IMR-90 (cell line): ENCODE measurements at regions not wholly inside any gene's neighbourhood (a gene's known extent, or its start where the extent isn't known, plus 50 kb on each side); places are given as distances from the start of the nearest gene placed in this dataset.

ENCODE experiments used
- ATAC-seq: fragments of 200-7000 bp; cut with Tn5 transposase; 2 replicates; pipeline ENCODE4 v1.9.1; 2020; ENCODE audit warnings: low read depth, mild to moderate bottlenecking, moderate library complexity
- BruUV-seq: library from RNA; stranded (reverse); fragments of 400-500 nt; replicated peaks from 2 replicates; lab custom pipeline; 2021; lab: Mats Ljungman, UMichigan
- CTCF ChIA-PET: fragments of 300-600 bp; formaldehyde crosslinking; extraction: SDS; loops from one replicate; lab custom pipeline; 2021; ENCODE audit warnings: antibody characterized with exemption; lab: Yijun Ruan, JAX
- POLR2A ChIA-PET: fragments of 300-600 bp; sonication (Branson Sonifier 250); formaldehyde crosslinking; loops from one replicate; lab custom pipeline; 2022; ENCODE audit warnings: antibody characterized with exemption; ENCODE audit not compliant: unreplicated experiment; lab: Charles Lee
- DNase-seq: peaks from one replicate; pipeline ENCODE4 v3.0.0; 2013
- H2AFZ ChIP-seq: replicated peaks from 2 replicates; pipeline ENCODE3; 2013; ENCODE audit warnings: low read length, mild to moderate bottlenecking; ENCODE audit not compliant: poor library complexity
- H2AK5ac ChIP-seq: 2 replicates; pipeline ENCODE4 v1.6.1; 2013; ENCODE audit warnings: low read depth, low read length, inconsistent platforms
- H2AK9ac ChIP-seq: replicated peaks from 2 replicates; pipeline ENCODE3; 2013; ENCODE audit warnings: mild to moderate bottlenecking, low read depth, low read length, moderate library complexity; ENCODE audit not compliant: poor library complexity
- H2BK120ac ChIP-seq: 2 replicates; pipeline ENCODE4 v1.6.1; 2013; ENCODE audit warnings: low read depth, low read length, inconsistent platforms
- H2BK15ac ChIP-seq: 3 replicates; pipeline ENCODE4 v1.6.1; 2013; ENCODE audit warnings: low read depth, low read length, inconsistent platforms
- H2BK20ac ChIP-seq: 2 replicates; pipeline ENCODE4 v1.6.1; 2013; ENCODE audit warnings: low read depth, mild to moderate bottlenecking, inconsistent platforms, low read length, moderate library complexity
- H2BK5ac ChIP-seq: 2 replicates; pipeline ENCODE4 v1.6.1; 2013; ENCODE audit warnings: mild to moderate bottlenecking, low read depth, low read length, inconsistent platforms; ENCODE audit not compliant: poor library complexity, severe bottlenecking
- H3K14ac ChIP-seq: replicated peaks from 2 replicates; pipeline ENCODE4 v1.6.1; 2013; ENCODE audit warnings: low read depth, low read length, inconsistent platforms
- H3K18ac ChIP-seq: 2 replicates; pipeline ENCODE4 v1.6.1; 2013; ENCODE audit warnings: low read depth, low read length, control low read depth
- H3K23ac ChIP-seq: 2 replicates; pipeline ENCODE4 v1.6.1; 2013; ENCODE audit warnings: low read depth, low read length, inconsistent platforms
- H3K27ac ChIP-seq: 2 replicates; pipeline ENCODE4 v1.5.1; 2013; ENCODE audit warnings: mild to moderate bottlenecking, control low read depth, low read length; ENCODE audit not compliant: insufficient read depth
- H3K27me3 ChIP-seq: 2 replicates; pipeline ENCODE4 v1.6.1; 2013; ENCODE audit warnings: low read length; ENCODE audit not compliant: control insufficient read depth, insufficient read depth
- H3K36me3 ChIP-seq: 2 replicates; pipeline ENCODE4 v1.6.1; 2013; ENCODE audit warnings: low read length, mixed read lengths; ENCODE audit not compliant: control insufficient read depth, insufficient read depth
- H3K4ac ChIP-seq: 2 replicates; pipeline ENCODE4 v1.6.1; 2013; ENCODE audit warnings: low read depth, low read length, inconsistent platforms
- H3K4me1 ChIP-seq: 2 replicates; pipeline ENCODE4 v1.6.1; 2013; ENCODE audit warnings: low read length, mixed read lengths; ENCODE audit not compliant: control insufficient read depth, insufficient read depth
- H3K4me2 ChIP-seq: 2 replicates; pipeline ENCODE4 v1.6.1; 2013; ENCODE audit warnings: low read depth, mild to moderate bottlenecking, control low read depth, low read length, moderate library complexity
- H3K4me3 ChIP-seq: 2 replicates; pipeline ENCODE4 v1.5.1; 2013; ENCODE audit warnings: low read depth, mild to moderate bottlenecking, control low read depth, low read length, moderate library complexity; ENCODE audit not compliant: insufficient read depth
- H3K56ac ChIP-seq: 2 replicates; pipeline ENCODE4 v1.6.1; 2013; ENCODE audit warnings: low read length, inconsistent platforms; ENCODE audit not compliant: insufficient read depth; ENCODE audit errors: extremely low read depth
- H3K79me1 ChIP-seq, 2 experiments: 2 replicates each; pipeline ENCODE4 v1.6.1; 2013; ENCODE audit warnings: low read length in 2 of 2, inconsistent platforms in 1 of 2, low read depth in 1 of 2
- H3K9ac ChIP-seq: 2 replicates; pipeline ENCODE4 v1.6.1; 2013; ENCODE audit warnings: low read depth, low read length, control low read depth
- H3K9me1 ChIP-seq: 2 replicates; pipeline ENCODE4 v1.6.1; 2013; ENCODE audit warnings: low read length, inconsistent platforms; ENCODE audit not compliant: insufficient read depth
- H3K9me3 ChIP-seq: 2 replicates; pipeline ENCODE4 v1.6.1; 2013; ENCODE audit warnings: low read length; ENCODE audit not compliant: control insufficient read depth, insufficient read depth
- H4K20me1 ChIP-seq: 2 replicates; pipeline ENCODE4 v1.6.1; 2013; ENCODE audit warnings: low read length, inconsistent platforms; ENCODE audit not compliant: insufficient read depth
- H4K5ac ChIP-seq: 2 replicates; pipeline ENCODE4 v1.6.1; 2013; ENCODE audit warnings: mild to moderate bottlenecking, low read depth, low read length, control low read depth
- H4K8ac ChIP-seq, 2 experiments: 2 replicates each; pipeline ENCODE4 v1.6.1; 2013; ENCODE audit warnings: low read depth in 2 of 2, low read length in 2 of 2, control low read depth in 1 of 2, inconsistent platforms in 1 of 2
- H4K91ac ChIP-seq: 2 replicates; pipeline ENCODE4 v1.6.1; 2013; ENCODE audit warnings: low read depth, low read length, inconsistent platforms; ENCODE audit not compliant: insufficient read depth
- BHLHE40 ChIP-seq: fragments of 150-350 bp; IDR thresholded peaks from 2 replicates; pipeline ENCODE4 v1.6.1; 2016; ENCODE audit warnings: mild to moderate bottlenecking, low read depth, low read length
- ELK1 ChIP-seq: fragments of 150-350 bp; IDR thresholded peaks from 2 replicates; pipeline ENCODE4 v1.6.1; 2016; ENCODE audit warnings: low read depth, mild to moderate bottlenecking, low read length, moderate library complexity, borderline replicate concordance
- MAZ ChIP-seq: IDR thresholded peaks from 2 replicates; pipeline ENCODE4 v1.6.1; 2012; ENCODE audit warnings: low read depth, mild to moderate bottlenecking, low read length, improper control_type of control experiment, moderate library complexity, borderline replicate concordance
- NFE2L2 ChIP-seq: fragments of 150-350 bp; IDR thresholded peaks from 2 replicates; pipeline ENCODE4 v1.6.1; 2016; ENCODE audit warnings: low read depth, mild to moderate bottlenecking, low read length
- RCOR1 ChIP-seq: IDR thresholded peaks from 2 replicates; pipeline ENCODE4 v1.6.1; 2012; ENCODE audit warnings: mild to moderate bottlenecking, low read length, improper control_type of control experiment; ENCODE audit not compliant: insufficient replicate concordance
- RFX5 ChIP-seq: IDR thresholded peaks from 2 replicates; pipeline ENCODE4 v1.8.0; 2012; ENCODE audit warnings: low read depth, mild to moderate bottlenecking, low read length, moderate library complexity
- SMC3 ChIP-seq: fragments of 150-350 bp; IDR thresholded peaks from 2 replicates; pipeline ENCODE4 v1.6.1; 2016; ENCODE audit warnings: low read depth, mild to moderate bottlenecking, antibody characterized with exemption, low read length, moderate library complexity
- WGBS, 2 experiments: methylation state at CpG; one replicate each; pipeline versions ENCODE4 v1.1.5 to v1.1.7; 2013; ENCODE audit warnings: missing lambda C conversion rate in 2 of 2; ENCODE audit not compliant: insufficient read length in 1 of 2; ENCODE audit errors: extremely low coverage in 2 of 2; 5-methylcytosine and 5-hydroxymethylcytosine counted together
- dilution Hi-C: fragments of 300-500 bp; cut with HindIII; formaldehyde crosslinking; loops from one replicate; pipeline ENCODE4 v1.14.3; 2018; ENCODE audit warnings: low sequenced_read_pairs; ENCODE audit not compliant: unreplicated experiment
- in situ Hi-C: fragments of 300-500 bp; cut with MboI; formaldehyde crosslinking; loops from 3 replicates; pipeline ENCODE4 v1.14.3; 2019; ENCODE audit warnings: low sequenced_read_pairs, inconsistent platforms, mixed read lengths
- intact Hi-C: fragments of 100-400 bp; cut with micrococcal nuclease; formaldehyde crosslinking; loops from 2 replicates; pipeline ENCODE4 v1.10.0; 2022
- TF ChIP-seq, protein P1 (sequence below): fragments of 150-350 bp; IDR thresholded peaks from 2 replicates; pipeline ENCODE4 v1.6.1; 2017; ENCODE audit warnings: mild to moderate bottlenecking, antibody characterized with exemption, low read length, low read depth

- Histone ChIP-seq H3K79me1 (no peaks in the 10 kb centered on the region), H3K9me1 (no peaks in the 10 kb centered on the region), H4K91ac (no peak overlapping the region), H4K8ac (no peak overlapping the region), H4K20me1 (no peaks in the 10 kb centered on the region), H2BK15ac (no peak overlapping the region), H2BK5ac (no peak overlapping the region), H2BK120ac (no peak overlapping the region), H3K36me3 (no peaks in the 10 kb centered on the region), H3K4me1 (0 out of 2 replicates have a peak, but pooled peaks cover 2% of the 10 kb centered on the region), H2AK9ac (no peak overlapping the region), H3K14ac (no peak overlapping the region), H4K5ac (no peak overlapping the region), H3K27ac (no peak overlapping the region), H2AFZ (no peak overlapping the region), H3K56ac (no peak overlapping the region), H3K4ac (no peak overlapping the region), H3K23ac (no peak overlapping the region), H3K9me3 (no peaks in the 10 kb centered on the region), H3K18ac (no peak overlapping the region), H3K27me3 (peaks cover 22% of the 10 kb centered on the region), H2AK5ac (no peak overlapping the region), H2BK20ac (no peak overlapping the region), H3K9ac (no peak overlapping the region), H3K4me3 (no peak overlapping the region), H3K4me2 (no peak overlapping the region)
- CTCF ChIA-PET = no interaction called here
- ATAC-seq = no peak
- dilution Hi-C loops (no loop called here), in situ Hi-C loops (no loop called here), intact Hi-C loops (no loop called here)
- no TSS peak for BruUV-seq
- DNase-seq = no peak
- TF ChIP-seq RFX5 (no peak), SMC3 (no peak), NFE2L2 (no peak), ELK1 (no peak), RCOR1 (no peak), BHLHE40 (no peak), MAZ (no peak)
- TF ChIP-seq, protein P1, sequence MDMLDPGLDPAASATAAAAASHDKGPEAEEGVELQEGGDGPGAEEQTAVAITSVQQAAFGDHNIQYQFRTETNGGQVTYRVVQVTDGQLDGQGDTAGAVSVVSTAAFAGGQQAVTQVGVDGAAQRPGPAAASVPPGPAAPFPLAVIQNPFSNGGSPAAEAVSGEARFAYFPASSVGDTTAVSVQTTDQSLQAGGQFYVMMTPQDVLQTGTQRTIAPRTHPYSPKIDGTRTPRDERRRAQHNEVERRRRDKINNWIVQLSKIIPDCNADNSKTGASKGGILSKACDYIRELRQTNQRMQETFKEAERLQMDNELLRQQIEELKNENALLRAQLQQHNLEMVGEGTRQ = no peak
- POLR2A ChIA-PET = no interaction called here
- 61% methylated on average over 3 of the region's 13 CpGs; no CpG with 5 or more reads in 1 of the 2 experiments for WGBS, 2 experiments
Observed at GRCh38 chr4:1573830-1574459, 110.2 kb downstream of the FAM53A start.
